K562 (cell line): ENCODE measurements at regions not wholly inside any gene's neighbourhood (a gene's known extent, or its start where the extent isn't known, plus 50 kb on each side); places are given as distances from the start of the nearest gene placed in this dataset.

Source experiments
- ATAC-seq: fragments of 200-7000 bp; cut with Tn5 transposase; 3 replicates; pipeline ENCODE4 v1.9.1; 2020; ENCODE audit warnings: moderate library complexity
- BruUV-seq: library from RNA; stranded (reverse); fragments of 400-500 nt; replicated peaks from 2 replicates; lab custom pipeline; 2021; lab: Mats Ljungman, UMichigan
- CTCF ChIA-PET: fragments of 300-600 bp; formaldehyde crosslinking; extraction: SDS; loops from one replicate; lab custom pipeline; 2021; ENCODE audit warnings: low intra/inter-chr PET ratio; lab: Yijun Ruan, JAX
- POLR2A ChIA-PET: fragments of 300-600, 350-650 bp; sonication (Branson Sonifier 250); formaldehyde crosslinking; extraction: SDS; loops from one replicate; lab custom pipeline; 2021; ENCODE audit warnings: antibody characterized with exemption, inconsistent platforms; lab: Yijun Ruan, JAX
- DNase-seq, 4 experiments: peaks; one replicate each; pipeline versions ENCODE4 v3.0.0 to v3.0.0-alpha.2; 2011 to 2018; ENCODE audit warnings: low spot score in 3 of 4, mixed read lengths in 3 of 4; ENCODE audit errors: extremely low read depth in 1 of 4
- FAIRE-seq: peaks from 2 replicates; lab custom pipeline; 2011; peaks lifted over from hg19 to GRCh38; lab: Jason Lieb, UNC
- H2AFZ ChIP-seq: 2 replicates; pipeline ENCODE4 v1.6.0; 2011; ENCODE audit warnings: low read depth, low read length, control low read depth, inconsistent platforms
- H3K27ac ChIP-seq: fragments of 200-600 bp; 3 replicates; pipeline ENCODE4 v1.8.0; 2011; ENCODE audit warnings: low read depth, mild to moderate bottlenecking, control low read depth, inconsistent platforms, low read length, moderate library complexity, mixed read lengths; ENCODE audit errors: extremely low read depth
- H3K27me3 ChIP-seq, 2 experiments: fragments of 300-600 bp in 1 of 2; 2 replicates in 1 of 2; 3 replicates in 1 of 2; pipeline versions ENCODE4 v1.6.0 to v1.8.0; 2011; ENCODE audit warnings: inconsistent platforms in 2 of 2, low read length in 2 of 2, mild to moderate bottlenecking in 1 of 2, mixed read lengths in 1 of 2, moderate library complexity in 1 of 2; ENCODE audit not compliant: control insufficient read depth in 2 of 2, insufficient read depth in 2 of 2
- H3K36me3 ChIP-seq: fragments of 300-600 bp; 3 replicates; pipeline ENCODE4 v1.8.0; 2011; ENCODE audit warnings: mild to moderate bottlenecking, low read length, inconsistent platforms; ENCODE audit not compliant: control insufficient read depth, insufficient read depth
- H3K4me1 ChIP-seq, 2 experiments: fragments of 200-600 bp in 1 of 2; replicated peaks in 1 of 2; 2 replicates in 1 of 2; 3 replicates in 1 of 2; pipeline versions ENCODE4 v1.5.1 to v1.8.0; 2011; ENCODE audit warnings: inconsistent platforms in 2 of 2, low read length in 2 of 2, mild to moderate bottlenecking in 1 of 2, mixed read lengths in 1 of 2, moderate library complexity in 1 of 2; ENCODE audit not compliant: control insufficient read depth in 2 of 2, insufficient read depth in 2 of 2
- H3K4me2 ChIP-seq: 2 replicates; pipeline ENCODE4 v1.6.1; 2011; ENCODE audit warnings: low read length, control low read depth, inconsistent platforms, mixed read lengths; ENCODE audit not compliant: insufficient read depth
- H3K4me3 ChIP-seq: fragments of 200-600 bp; sonication (generic), shearing (Covaris generic); 2 replicates; pipeline ENCODE4 v1.5.1; 2016; ENCODE audit warnings: control low read depth, inconsistent platforms
- H3K79me2 ChIP-seq: fragments of 200-600 bp; 3 replicates; pipeline ENCODE4 v1.8.0; 2011; ENCODE audit warnings: low read length, inconsistent platforms; ENCODE audit not compliant: control insufficient read depth, insufficient read depth
- H3K9ac ChIP-seq, 2 experiments: 2 replicates each; pipeline versions ENCODE4 v1.6.0 to v1.6.1; 2011; ENCODE audit warnings: low read depth in 2 of 2, low read length in 2 of 2, control low read depth in 1 of 2, inconsistent platforms in 1 of 2, mild to moderate bottlenecking in 1 of 2, mixed read lengths in 1 of 2; ENCODE audit not compliant: insufficient read depth in 1 of 2
- H3K9me1 ChIP-seq: one replicate; pipeline ENCODE4 v1.6.0; 2011; ENCODE audit warnings: inconsistent platforms, mild to moderate bottlenecking, low read length, moderate library complexity; ENCODE audit not compliant: control insufficient read depth, insufficient read depth
- H3K9me3 ChIP-seq: replicated peaks from 2 replicates; pipeline ENCODE4 v1.5.1; 2011; ENCODE audit warnings: low read depth, low read length, inconsistent platforms; ENCODE audit not compliant: control insufficient read depth, insufficient read depth
- H4K20me1 ChIP-seq: replicated peaks from 2 replicates; pipeline ENCODE4 v1.6.1; 2011; ENCODE audit warnings: low read length, inconsistent platforms, mixed read lengths; ENCODE audit not compliant: control insufficient read depth, insufficient read depth
- ETV5 ChIP-seq: sonication (generic); formaldehyde crosslinking; IDR thresholded peaks from 2 replicates; pipeline ENCODE4 v1.4.0; 2020; ENCODE audit warnings: low read depth, mild to moderate bottlenecking, missing genetic modification reagents
- IRF2 ChIP-seq: sonication (generic); formaldehyde crosslinking; IDR thresholded peaks from 2 replicates; pipeline ENCODE4 v1.8.1; 2022; ENCODE audit warnings: mild to moderate bottlenecking, missing genetic modification reagents
- PCBP2 ChIP-seq: fragments of 200-400 bp; formaldehyde crosslinking; IDR thresholded peaks from 2 replicates; pipeline ENCODE4 v1.6.1; 2018; ENCODE audit warnings: low read length, low read depth, mild to moderate bottlenecking, moderate library complexity; ENCODE audit not compliant: poor library complexity, severe bottlenecking
- RBM17 ChIP-seq: fragments of 200-400 bp; formaldehyde crosslinking; IDR thresholded peaks from 2 replicates; pipeline ENCODE4 v1.6.1; 2017; ENCODE audit warnings: low read depth, mild to moderate bottlenecking, low read length, borderline replicate concordance
- SMC3 ChIP-seq: conservative IDR thresholded peaks from 2 replicates; pipeline ENCODE4 v1.6.1; 2011; ENCODE audit warnings: low read depth, low read length, improper control_type of control experiment; ENCODE audit not compliant: insufficient read depth
- THRAP3 ChIP-seq: fragments of 450-650 bp; IDR thresholded peaks from 2 replicates; pipeline ENCODE4 v1.6.1; 2016; ENCODE audit warnings: mild to moderate bottlenecking, inconsistent platforms, borderline replicate concordance
- ZNF644 ChIP-seq: fragments of 200-800 bp; sonication (Bioruptor generic); IDR thresholded peaks from 2 replicates; pipeline ENCODE4 v1.6.1; 2016; ENCODE audit warnings: low read depth, missing genetic modification characterization, missing compliant biosample characterization
- WGBS: fragments of 100-300 bp; shearing (Covaris generic); methylation state at CpG from one replicate; pipeline ENCODE4 v1.1.6; 2016; ENCODE audit warnings: low coverage, mixed read lengths; ENCODE audit not compliant: insufficient coverage; ENCODE audit errors: missing lambda C conversion rate; 5-methylcytosine and 5-hydroxymethylcytosine counted together
- in situ Hi-C: fragments of 300-500 bp; cut with MboI; formaldehyde crosslinking; loops from 4 replicates; pipeline ENCODE4 v1.15.0; 2018; ENCODE audit warnings: inconsistent platforms, mixed read lengths
- intact Hi-C: fragments of 100-400 bp; cut with micrococcal nuclease; formaldehyde crosslinking; loops from 2 replicates; pipeline ENCODE4 v1.14.2; 2022
- TF ChIP-seq, protein P1 (sequence below): sonication (generic); formaldehyde crosslinking; IDR thresholded peaks from 2 replicates; pipeline ENCODE4 v1.8.0; 2022; ENCODE audit warnings: missing genetic modification reagents, mild to moderate bottlenecking, moderate library complexity, borderline replicate concordance
- TF ChIP-seq, protein P2 (sequence below): sonication (generic); formaldehyde crosslinking; IDR thresholded peaks from 2 replicates; pipeline ENCODE4 v1.8.1; 2022; ENCODE audit warnings: missing genetic modification reagents
- TF ChIP-seq, protein P3 (sequence below): fragments of 250-450 bp; sonication (Bioruptor Pico); IDR thresholded peaks from 2 replicates; pipeline ENCODE4 v1.8.0; 2022; ENCODE audit warnings: inconsistent platforms, mild to moderate bottlenecking, moderate library complexity, borderline replicate concordance

DNA sequence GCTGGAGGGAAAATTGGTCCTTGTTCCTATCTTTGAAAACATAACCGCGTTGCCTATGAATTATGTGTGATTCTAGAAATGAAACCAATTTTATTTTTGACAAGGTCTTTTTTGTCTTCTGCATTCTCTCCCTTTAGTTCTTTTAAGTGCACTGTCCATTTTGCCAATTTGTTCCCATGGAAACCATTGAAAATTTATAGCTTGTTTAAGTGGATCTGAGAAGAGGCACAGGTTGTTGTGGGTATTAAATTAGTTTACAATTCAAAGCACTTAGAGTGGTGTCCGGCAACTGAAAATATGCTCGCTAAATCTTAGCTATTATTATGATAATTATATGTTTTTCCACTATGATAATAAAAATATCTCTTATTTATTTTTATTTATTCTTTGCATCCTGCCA, 107.5 kb upstream of the FSHR start:
- no peaks in the 10 kb centered on the region for H3K9me1 ChIP-seq
- no peaks in the 10 kb centered on the region for H3K9me3 ChIP-seq
- no peak for DNase-seq
- no peaks in the 10 kb centered on the region for H3K4me1 ChIP-seq
- ChIA-PET POLR2A (no interaction called here), CTCF (no interaction called here)
- in situ Hi-C loops, result no loop called here
- TF ChIP-seq RBM17, result no peak
- no peak for TF ChIP-seq THRAP3
- TF ChIP-seq, protein P1, sequence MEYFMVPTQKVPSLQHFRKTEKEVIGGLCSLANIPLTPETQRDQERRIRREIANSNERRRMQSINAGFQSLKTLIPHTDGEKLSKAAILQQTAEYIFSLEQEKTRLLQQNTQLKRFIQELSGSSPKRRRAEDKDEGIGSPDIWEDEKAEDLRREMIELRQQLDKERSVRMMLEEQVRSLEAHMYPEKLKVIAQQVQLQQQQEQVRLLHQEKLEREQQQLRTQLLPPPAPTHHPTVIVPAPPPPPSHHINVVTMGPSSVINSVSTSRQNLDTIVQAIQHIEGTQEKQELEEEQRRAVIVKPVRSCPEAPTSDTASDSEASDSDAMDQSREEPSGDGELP (CRISPR knock-in tag), result no peak
- TF ChIP-seq ETV5 (CRISPR knock-in tag), result no peak
- TF ChIP-seq PCBP2, result no peak
- TF ChIP-seq, protein P2, sequence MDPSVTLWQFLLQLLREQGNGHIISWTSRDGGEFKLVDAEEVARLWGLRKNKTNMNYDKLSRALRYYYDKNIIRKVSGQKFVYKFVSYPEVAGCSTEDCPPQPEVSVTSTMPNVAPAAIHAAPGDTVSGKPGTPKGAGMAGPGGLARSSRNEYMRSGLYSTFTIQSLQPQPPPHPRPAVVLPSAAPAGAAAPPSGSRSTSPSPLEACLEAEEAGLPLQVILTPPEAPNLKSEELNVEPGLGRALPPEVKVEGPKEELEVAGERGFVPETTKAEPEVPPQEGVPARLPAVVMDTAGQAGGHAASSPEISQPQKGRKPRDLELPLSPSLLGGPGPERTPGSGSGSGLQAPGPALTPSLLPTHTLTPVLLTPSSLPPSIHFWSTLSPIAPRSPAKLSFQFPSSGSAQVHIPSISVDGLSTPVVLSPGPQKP (CRISPR knock-in tag), result no peak
- TF ChIP-seq, protein P3, sequence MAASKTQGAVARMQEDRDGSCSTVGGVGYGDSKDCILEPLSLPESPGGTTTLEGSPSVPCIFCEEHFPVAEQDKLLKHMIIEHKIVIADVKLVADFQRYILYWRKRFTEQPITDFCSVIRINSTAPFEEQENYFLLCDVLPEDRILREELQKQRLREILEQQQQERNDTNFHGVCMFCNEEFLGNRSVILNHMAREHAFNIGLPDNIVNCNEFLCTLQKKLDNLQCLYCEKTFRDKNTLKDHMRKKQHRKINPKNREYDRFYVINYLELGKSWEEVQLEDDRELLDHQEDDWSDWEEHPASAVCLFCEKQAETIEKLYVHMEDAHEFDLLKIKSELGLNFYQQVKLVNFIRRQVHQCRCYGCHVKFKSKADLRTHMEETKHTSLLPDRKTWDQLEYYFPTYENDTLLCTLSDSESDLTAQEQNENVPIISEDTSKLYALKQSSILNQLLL (CRISPR knock-in tag), result no peak
- no peak for TF ChIP-seq ZNF644
- no peak for TF ChIP-seq IRF2 (CRISPR knock-in tag)
- TF ChIP-seq SMC3, result no peak
- no peaks in the 10 kb centered on the region for H3K36me3 ChIP-seq
- H3K79me2 ChIP-seq, result no peaks in the 10 kb centered on the region
- H3K4me2 ChIP-seq, result no peak overlapping the region
- no peaks in the 10 kb centered on the region for H3K27me3 ChIP-seq
- no peak for FAIRE-seq
- H3K9ac ChIP-seq, result no peak overlapping the region
- H3K27ac ChIP-seq, result no peak overlapping the region
- no TSS peak for BruUV-seq
- intact Hi-C loops, result no loop called here
- H3K4me3 ChIP-seq, result no peak overlapping the region
- H2AFZ ChIP-seq, result no peak overlapping the region
- ATAC-seq, result no peak
- H4K20me1 ChIP-seq, result no peaks in the 10 kb centered on the region
- 4% methylated on average over 4 of the region's 4 CpGs for WGBS
